ENCODE measurements at regions not wholly inside any gene's neighbourhood (a gene's known extent, or its start where the extent isn't known, plus 50 kb on each side); places are given as distances from the start of the nearest gene placed in this dataset.
"Not testable (repeated sequence)": the region's sequence is repeated elsewhere in the genome, so short reads cannot be mapped to it uniquely, and the experiment has no call there.

- Histone ChIP-seq H3K36me3 (ENCODE audit: control insufficient read depth in 3 of 3, insufficient read depth in 2 of 3, low read depth in 1 of 3, low read length in 3 of 3) (no peaks in the 10 kb centered on the region), H3K9me3 (ENCODE audit: control insufficient read depth in 2 of 2, insufficient read depth in 1 of 2, low read depth in 1 of 2, low read length in 1 of 2) (no peaks in the 10 kb centered on the region)
- no peak for FAIRE-seq
These were observed 78.0 kb downstream of the DHCR7 start for GRCh38 chr11:71370020-71370747.

GRCh38 chr11:71369411-71369810 lies 78.8 kb downstream of the DHCR7 start:
- H3K27ac ChIP-seq (ENCODE audit: low read depth in 1 of 3, low read length in 2 of 3): no peak overlapping the region
- WGBS, 3 donors: 85 to 90% (median 89%) methylated on average over 9 of the region's 9 CpGs
- DNase-seq (no peak), FAIRE-seq (no peak)
- no peaks in the 10 kb centered on the region for H3K4me1 ChIP-seq (ENCODE audit: control insufficient read depth in 3 of 3, insufficient read depth in 2 of 3, low read depth in 1 of 3, low read length in 2 of 3)
- no peaks in the 10 kb centered on the region for H3K27me3 ChIP-seq (ENCODE audit: control insufficient read depth in 3 of 3, insufficient read depth in 3 of 3, low read length in 3 of 3)
- H3K9me3 ChIP-seq (ENCODE audit: control insufficient read depth in 2 of 2, insufficient read depth in 1 of 2, low read depth in 1 of 2, low read length in 1 of 2): no peaks in the 10 kb centered on the region
- no peak overlapping the region for H3K4me3 ChIP-seq (ENCODE audit: low read depth in 1 of 3, low read length in 3 of 3)
- H3K36me3 ChIP-seq (ENCODE audit: control insufficient read depth in 3 of 3, insufficient read depth in 2 of 3, low read depth in 1 of 3, low read length in 3 of 3): no peaks in the 10 kb centered on the region

More at GRCh38 chr11:71370020-71370747, 78.0 kb downstream of the DHCR7 start:
- no peaks in the 10 kb centered on the region for H3K27me3 ChIP-seq (ENCODE audit: control insufficient read depth in 3 of 3, insufficient read depth in 3 of 3, low read length in 3 of 3)
- no peak for DNase-seq
- H3K4me3 ChIP-seq (ENCODE audit: low read depth in 1 of 3, low read length in 3 of 3): no peak overlapping the region
- H3K27ac ChIP-seq (ENCODE audit: low read depth in 1 of 3, low read length in 2 of 3): no peak overlapping the region
- no peaks in the 10 kb centered on the region for H3K4me1 ChIP-seq (ENCODE audit: control insufficient read depth in 3 of 3, insufficient read depth in 2 of 3, low read depth in 1 of 3, low read length in 2 of 3)
- WGBS, 3 donors: 86 to 91% (median 88%) methylated on average over 6 of the region's 6 CpGs

GRCh38 chr11:71368966-71369365 lies 79.2 kb downstream of the DHCR7 start:
- Histone ChIP-seq H3K27ac (ENCODE audit: low read depth in 1 of 3, low read length in 2 of 3) (no peak overlapping the region), H3K4me1 (ENCODE audit: control insufficient read depth in 3 of 3, insufficient read depth in 2 of 3, low read depth in 1 of 3, low read length in 2 of 3) (no peaks in the 10 kb centered on the region), H3K9me3 (ENCODE audit: control insufficient read depth in 2 of 2, insufficient read depth in 1 of 2, low read depth in 1 of 2, low read length in 1 of 2) (no peaks in the 10 kb centered on the region), H3K4me3 (ENCODE audit: low read depth in 1 of 3, low read length in 3 of 3) (no peak overlapping the region), H3K36me3 (ENCODE audit: control insufficient read depth in 3 of 3, insufficient read depth in 2 of 3, low read depth in 1 of 3, low read length in 3 of 3) (no peaks in the 10 kb centered on the region), H3K27me3 (ENCODE audit: control insufficient read depth in 3 of 3, insufficient read depth in 3 of 3, low read length in 3 of 3) (no peaks in the 10 kb centered on the region)
- WGBS, 3 donors: 75 to 80% (median 77%) methylated on average over 15 of the region's 15 CpGs
- FAIRE-seq (no peak), DNase-seq (no peak)

GRCh38 chr11:71367756-71368155 lies 80.4 kb downstream of the DHCR7 start:
- Histone ChIP-seq H3K27me3 (ENCODE audit: control insufficient read depth in 3 of 3, insufficient read depth in 3 of 3, low read length in 3 of 3) (no peaks in the 10 kb centered on the region), H3K4me3 (ENCODE audit: low read depth in 1 of 3, low read length in 3 of 3) (no peak overlapping the region), H3K27ac (ENCODE audit: low read depth in 1 of 3, low read length in 2 of 3) (no peak overlapping the region), H3K36me3 (ENCODE audit: control insufficient read depth in 3 of 3, insufficient read depth in 2 of 3, low read depth in 1 of 3, low read length in 3 of 3) (no peaks in the 10 kb centered on the region), H3K4me1 (ENCODE audit: control insufficient read depth in 3 of 3, insufficient read depth in 2 of 3, low read depth in 1 of 3, low read length in 2 of 3) (no peaks in the 10 kb centered on the region), H3K9me3 (ENCODE audit: control insufficient read depth in 2 of 2, insufficient read depth in 1 of 2, low read depth in 1 of 2, low read length in 1 of 2) (peaks cover 0 to 4% of the 10 kb centered on the region in 2 donors)
- DNase-seq: no peak
- 78 to 81% (median 79%) methylated on average over 12 of the region's 12 CpGs for WGBS, 3 donors
- FAIRE-seq: no peak

- WGBS, 3 donors: 82 to 98% (median 93%) methylated on average over 1 of the region's 3 CpGs
- H3K36me3 ChIP-seq (ENCODE audit: control insufficient read depth in 3 of 3, insufficient read depth in 2 of 3, low read depth in 1 of 3, low read length in 3 of 3); DNase-seq: not testable (repeated sequence)
These were observed 80.9 kb downstream of the DHCR7 start for GRCh38 chr11:71367276-71367675.

GRCh38 chr11:71366076-71366475 lies 82.1 kb downstream of the DHCR7 start:
- no peak overlapping the region for H3K27ac ChIP-seq (ENCODE audit: low read depth in 1 of 3, low read length in 2 of 3)
- H3K4me1 ChIP-seq (ENCODE audit: control insufficient read depth in 3 of 3, insufficient read depth in 2 of 3, low read depth in 1 of 3, low read length in 2 of 3): no peaks in the 10 kb centered on the region
- no peak for DNase-seq
- H3K9me3 ChIP-seq (ENCODE audit: control insufficient read depth in 2 of 2, insufficient read depth in 1 of 2, low read depth in 1 of 2, low read length in 1 of 2): peaks cover 0 to 4% of the 10 kb centered on the region in 2 donors
- 41 to 63% (median 52%) methylated on average over 7 of the region's 7 CpGs for WGBS, 3 donors
- FAIRE-seq: no peak
- H3K27me3 ChIP-seq (ENCODE audit: control insufficient read depth in 3 of 3, insufficient read depth in 3 of 3, low read length in 3 of 3): no peaks in the 10 kb centered on the region
- no peaks in the 10 kb centered on the region for H3K36me3 ChIP-seq (ENCODE audit: control insufficient read depth in 3 of 3, insufficient read depth in 2 of 3, low read depth in 1 of 3, low read length in 3 of 3)
- no peak overlapping the region for H3K4me3 ChIP-seq (ENCODE audit: low read depth in 1 of 3, low read length in 3 of 3)

More at GRCh38 chr11:71367276-71367675, 80.9 kb downstream of the DHCR7 start:
- not testable (repeated sequence) for H3K27me3 ChIP-seq (ENCODE audit: control insufficient read depth in 3 of 3, insufficient read depth in 3 of 3, low read length in 3 of 3); FAIRE-seq; H3K4me1 ChIP-seq (ENCODE audit: control insufficient read depth in 3 of 3, insufficient read depth in 2 of 3, low read depth in 1 of 3, low read length in 2 of 3); H3K27ac ChIP-seq (ENCODE audit: low read depth in 1 of 3, low read length in 2 of 3); H3K4me3 ChIP-seq (ENCODE audit: low read depth in 1 of 3, low read length in 3 of 3); H3K9me3 ChIP-seq (ENCODE audit: control insufficient read depth in 2 of 2, insufficient read depth in 1 of 2, low read depth in 1 of 2, low read length in 1 of 2)

- H3K9me3 ChIP-seq (ENCODE audit: control insufficient read depth in 2 of 2, insufficient read depth in 1 of 2, low read depth in 1 of 2, low read length in 1 of 2): peaks cover 0 to 4% of the 10 kb centered on the region in 2 donors
- WGBS, 3 donors: 85 to 95% (median 91%) methylated on average over 6 of the region's 6 CpGs
- no peak for FAIRE-seq
These were observed 82.6 kb downstream of the DHCR7 start for GRCh38 chr11:71365626-71366025.

GRCh38 chr11:71364806-71365205 lies 83.4 kb downstream of the DHCR7 start:
- 91 to 94% (median 92%) methylated on average over 5 of the region's 5 CpGs for WGBS, 3 donors
- Histone ChIP-seq H3K4me3 (ENCODE audit: low read depth in 1 of 3, low read length in 3 of 3) (no peak overlapping the region), H3K4me1 (ENCODE audit: control insufficient read depth in 3 of 3, insufficient read depth in 2 of 3, low read depth in 1 of 3, low read length in 2 of 3) (no peaks in the 10 kb centered on the region), H3K9me3 (ENCODE audit: control insufficient read depth in 2 of 2, insufficient read depth in 1 of 2, low read depth in 1 of 2, low read length in 1 of 2) (peaks cover 0 to 4% of the 10 kb centered on the region in 2 donors), H3K27me3 (ENCODE audit: control insufficient read depth in 3 of 3, insufficient read depth in 3 of 3, low read length in 3 of 3) (no peaks in the 10 kb centered on the region), H3K27ac (ENCODE audit: low read depth in 1 of 3, low read length in 2 of 3) (no peak overlapping the region), H3K36me3 (ENCODE audit: control insufficient read depth in 3 of 3, insufficient read depth in 2 of 3, low read depth in 1 of 3, low read length in 3 of 3) (no peaks in the 10 kb centered on the region)
- DNase-seq (no peak), FAIRE-seq (no peak)

More at GRCh38 chr11:71365626-71366025, 82.6 kb downstream of the DHCR7 start:
- Histone ChIP-seq H3K27me3 (ENCODE audit: control insufficient read depth in 3 of 3, insufficient read depth in 3 of 3, low read length in 3 of 3) (no peaks in the 10 kb centered on the region), H3K36me3 (ENCODE audit: control insufficient read depth in 3 of 3, insufficient read depth in 2 of 3, low read depth in 1 of 3, low read length in 3 of 3) (no peaks in the 10 kb centered on the region), H3K4me3 (ENCODE audit: low read depth in 1 of 3, low read length in 3 of 3) (no peak overlapping the region), H3K4me1 (ENCODE audit: control insufficient read depth in 3 of 3, insufficient read depth in 2 of 3, low read depth in 1 of 3, low read length in 2 of 3) (no peaks in the 10 kb centered on the region), H3K27ac (ENCODE audit: low read depth in 1 of 3, low read length in 2 of 3) (no peak overlapping the region)
- DNase-seq: no peak
